ENCODE measurements at regions not wholly inside any gene's neighbourhood (a gene's known extent, or its start where the extent isn't known, plus 50 kb on each side); places are given as distances from the start of the nearest gene placed in this dataset.

GRCh38 chr1:58861076-58861475 lies 77.2 kb upstream of the JUN start:
- DNase-seq (ENCODE audit: low read depth, low spot score), result no peak
- Histone ChIP-seq H3K9me3 (ENCODE audit: control insufficient read depth, low read depth, low read length) (no peaks in the 10 kb centered on the region), H3K4me1 (ENCODE audit: control insufficient read depth, extremely low read depth, insufficient read depth, low read length) (peaks cover 21% of the 10 kb centered on the region), H3K9me1 (ENCODE audit: control insufficient read depth, extremely low read depth, insufficient read depth, low read length) (no peaks in the 10 kb centered on the region), H3K9ac (ENCODE audit: control insufficient read depth, extremely low read depth, insufficient read depth, low read length) (no peak overlapping the region), H3K4me3 (ENCODE audit: control insufficient read depth in 2 of 3, extremely low read depth in 1 of 3, insufficient read depth in 2 of 3, low read depth in 1 of 3, low read length in 3 of 3) (no peak overlapping the region), H3K79me2 (ENCODE audit: control insufficient read depth, insufficient read depth, low read length) (no peaks in the 10 kb centered on the region), H3K36me3 (ENCODE audit: control insufficient read depth in 2 of 2, extremely low read depth in 1 of 2, insufficient read depth in 2 of 2, low read length in 2 of 2) (no peaks in the 10 kb centered on the region), H2AFZ (ENCODE audit: control insufficient read depth, low read length) (no peak overlapping the region), H3K4me2 (ENCODE audit: control insufficient read depth, extremely low read depth, insufficient read depth, low read depth, low read length) (no peak overlapping the region), H4K20me1 (ENCODE audit: control insufficient read depth, extremely low read depth, insufficient read depth, low read length) (no peaks in the 10 kb centered on the region), H3K27me3 (ENCODE audit: control insufficient read depth, extremely low read depth, insufficient read depth, low read length) (no peaks in the 10 kb centered on the region), H3K27ac (ENCODE audit: control insufficient read depth, insufficient read depth, low read length) (no peak overlapping the region)
- TF ChIP-seq EZH2 (IDR thresholded peaks at IDR 0.05; ENCODE audit: low read length) (no peak), CTCF (optimal IDR thresholded peaks at IDR 0.05 in 1 of 3, IDR thresholded peaks at IDR 0.05 in 1 of 3, conservative IDR thresholded peaks at IDR 0.05 in 1 of 3; ENCODE audit: extremely low read depth in 1 of 3, insufficient read depth in 2 of 3, low read length in 3 of 3) (no peak)
- dilution Hi-C loops (cut with MboI; ENCODE audit: extremely low pct_ligation_motif_present, low sequenced_read_pairs), result no loop called here
- FAIRE-seq, result no peak

GRCh38 chr1:58861506-58861905 lies 77.7 kb upstream of the JUN start:
- dilution Hi-C loops (cut with MboI; ENCODE audit: extremely low pct_ligation_motif_present, low sequenced_read_pairs), result no loop called here
- Histone ChIP-seq H3K79me2 (ENCODE audit: control insufficient read depth, insufficient read depth, low read length) (no peaks in the 10 kb centered on the region), H3K36me3 (ENCODE audit: control insufficient read depth in 2 of 2, extremely low read depth in 1 of 2, insufficient read depth in 2 of 2, low read length in 2 of 2) (no peaks in the 10 kb centered on the region), H3K27ac (ENCODE audit: control insufficient read depth, insufficient read depth, low read length) (no peak overlapping the region), H3K4me3 (ENCODE audit: control insufficient read depth in 2 of 3, extremely low read depth in 1 of 3, insufficient read depth in 2 of 3, low read depth in 1 of 3, low read length in 3 of 3) (no peak overlapping the region), H3K9ac (ENCODE audit: control insufficient read depth, extremely low read depth, insufficient read depth, low read length) (no peak overlapping the region), H3K9me1 (ENCODE audit: control insufficient read depth, extremely low read depth, insufficient read depth, low read length) (no peaks in the 10 kb centered on the region), H3K4me2 (ENCODE audit: control insufficient read depth, extremely low read depth, insufficient read depth, low read depth, low read length) (no peak overlapping the region), H2AFZ (ENCODE audit: control insufficient read depth, low read length) (no peak overlapping the region), H3K9me3 (ENCODE audit: control insufficient read depth, low read depth, low read length) (no peaks in the 10 kb centered on the region), H3K4me1 (ENCODE audit: control insufficient read depth, extremely low read depth, insufficient read depth, low read length) (peaks cover 21% of the 10 kb centered on the region), H4K20me1 (ENCODE audit: control insufficient read depth, extremely low read depth, insufficient read depth, low read length) (no peaks in the 10 kb centered on the region), H3K27me3 (ENCODE audit: control insufficient read depth, extremely low read depth, insufficient read depth, low read length) (no peaks in the 10 kb centered on the region)
- no peak for DNase-seq (ENCODE audit: low read depth, low spot score)
- peak; percentile 57 for FAIRE-seq
- no peak for TF ChIP-seq EZH2 (IDR thresholded peaks at IDR 0.05; ENCODE audit: low read length)
- TF ChIP-seq CTCF (optimal IDR thresholded peaks at IDR 0.05 in 1 of 3, IDR thresholded peaks at IDR 0.05 in 1 of 3, conservative IDR thresholded peaks at IDR 0.05 in 1 of 3; ENCODE audit: extremely low read depth in 1 of 3, insufficient read depth in 2 of 3, low read length in 3 of 3), result no peak
